ENCODE measurements at regions not wholly inside any gene's neighbourhood (a gene's known extent, or its start where the extent isn't known, plus 50 kb on each side); places are given as distances from the start of the nearest gene placed in this dataset.

DNA sequence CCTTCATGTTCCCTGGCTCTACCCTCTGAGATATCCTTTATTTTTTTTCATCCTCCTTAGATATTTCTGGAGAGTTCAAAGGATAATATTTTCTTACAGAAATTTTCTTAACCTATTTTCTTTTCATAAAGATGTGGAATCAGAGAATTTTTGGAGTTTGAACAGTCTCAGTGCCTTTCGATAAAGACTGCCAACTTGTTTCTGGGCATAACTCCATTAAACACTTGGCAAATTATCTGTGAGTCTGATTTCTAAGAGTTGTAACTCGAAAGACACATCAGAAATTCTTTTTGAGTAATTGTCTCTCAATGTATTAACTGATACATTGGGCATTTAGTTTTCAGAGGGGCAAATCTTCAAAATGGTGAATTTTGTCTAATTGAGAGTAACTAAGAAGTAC, 1255.6 kb downstream of the NCAM2 start:
- TF ChIP-seq, protein P1, sequence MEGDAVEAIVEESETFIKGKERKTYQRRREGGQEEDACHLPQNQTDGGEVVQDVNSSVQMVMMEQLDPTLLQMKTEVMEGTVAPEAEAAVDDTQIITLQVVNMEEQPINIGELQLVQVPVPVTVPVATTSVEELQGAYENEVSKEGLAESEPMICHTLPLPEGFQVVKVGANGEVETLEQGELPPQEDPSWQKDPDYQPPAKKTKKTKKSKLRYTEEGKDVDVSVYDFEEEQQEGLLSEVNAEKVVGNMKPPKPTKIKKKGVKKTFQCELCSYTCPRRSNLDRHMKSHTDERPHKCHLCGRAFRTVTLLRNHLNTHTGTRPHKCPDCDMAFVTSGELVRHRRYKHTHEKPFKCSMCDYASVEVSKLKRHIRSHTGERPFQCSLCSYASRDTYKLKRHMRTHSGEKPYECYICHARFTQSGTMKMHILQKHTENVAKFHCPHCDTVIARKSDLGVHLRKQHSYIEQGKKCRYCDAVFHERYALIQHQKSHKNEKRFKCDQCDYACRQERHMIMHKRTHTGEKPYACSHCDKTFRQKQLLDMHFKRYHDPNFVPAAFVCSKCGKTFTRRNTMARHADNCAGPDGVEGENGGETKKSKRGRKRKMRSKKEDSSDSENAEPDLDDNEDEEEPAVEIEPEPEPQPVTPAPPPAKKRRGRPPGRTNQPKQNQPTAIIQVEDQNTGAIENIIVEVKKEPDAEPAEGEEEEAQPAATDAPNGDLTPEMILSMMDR (IDR thresholded peaks at IDR 0.05), result no peak
- Mint-ChIP-seq H3K4me3 (no peak overlapping the region), H3K4me1 (no peaks in the 10 kb centered on the region)

DNA sequence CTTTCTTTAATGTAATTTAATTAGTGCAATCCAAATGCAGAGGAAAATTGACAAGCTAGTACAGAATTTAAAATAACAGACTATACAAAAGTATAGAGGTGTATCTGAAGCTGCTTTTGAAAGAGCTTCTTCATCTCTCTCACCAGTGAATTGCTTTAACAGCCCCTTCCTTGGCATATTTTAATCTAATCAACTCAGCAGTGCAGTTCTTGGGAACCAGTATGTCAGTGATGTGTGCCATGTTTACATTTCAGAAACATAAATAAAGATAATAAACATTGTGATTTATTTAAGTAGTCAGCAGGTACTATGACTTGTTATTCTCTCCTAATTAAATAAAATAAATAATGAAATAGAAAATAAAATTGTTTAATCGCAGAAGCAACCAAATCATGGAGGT, 1260.6 kb downstream of the NCAM2 start:
- TF ChIP-seq, protein P1 (IDR thresholded peaks at IDR 0.05), result no peak
- no peaks in the 10 kb centered on the region for H3K36me3 Mint-ChIP-seq (ENCODE audit: low read depth)
- no peak overlapping the region for H3K4me3 Mint-ChIP-seq
- DNase-seq, result no peak
- no peaks in the 10 kb centered on the region for H3K4me1 Mint-ChIP-seq
- no peaks in the 10 kb centered on the region for H3K27me3 Mint-ChIP-seq (ENCODE audit: low read depth, poor library complexity)
- no peak overlapping the region for H3K27ac Mint-ChIP-seq
- no peaks in the 10 kb centered on the region for H3K9me3 Mint-ChIP-seq

More for the DNA sequence above, 1255.6 kb downstream of the NCAM2 start:
- Mint-ChIP-seq H3K36me3 (ENCODE audit: low read depth) (no peaks in the 10 kb centered on the region), H3K27ac (no peak overlapping the region), H3K27me3 (ENCODE audit: low read depth, poor library complexity) (no peaks in the 10 kb centered on the region), H3K9me3 (no peaks in the 10 kb centered on the region)
- DNase-seq, result no peak

DNA sequence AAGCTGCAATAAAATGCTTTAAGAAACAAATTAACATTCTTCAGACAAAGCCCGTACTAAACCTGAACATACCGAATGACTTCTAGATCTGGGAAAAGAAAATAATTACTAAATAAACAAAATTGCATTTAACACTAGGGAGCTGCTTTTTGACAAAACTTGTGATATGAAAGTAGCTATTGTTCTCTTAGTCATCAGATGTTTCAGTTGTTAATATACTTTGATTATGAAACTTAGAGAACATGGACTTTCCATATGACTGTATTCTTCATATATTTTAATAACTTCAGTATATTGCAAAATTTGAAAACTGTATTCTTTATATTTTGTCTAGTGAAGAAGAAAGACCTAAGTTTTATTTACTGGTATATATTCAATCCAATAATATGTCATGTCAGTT, 1262.1 kb downstream of the NCAM2 start:
- TF ChIP-seq, protein P1 (IDR thresholded peaks at IDR 0.05), result no peak
- H3K4me1 Mint-ChIP-seq, result no peaks in the 10 kb centered on the region
- H3K27ac Mint-ChIP-seq, result no peak overlapping the region
- no peak overlapping the region for H3K4me3 Mint-ChIP-seq
- H3K36me3 Mint-ChIP-seq (ENCODE audit: low read depth), result no peaks in the 10 kb centered on the region
- no peaks in the 10 kb centered on the region for H3K9me3 Mint-ChIP-seq
- no peaks in the 10 kb centered on the region for H3K27me3 Mint-ChIP-seq (ENCODE audit: low read depth, poor library complexity)
- DNase-seq, result no peak

DNA sequence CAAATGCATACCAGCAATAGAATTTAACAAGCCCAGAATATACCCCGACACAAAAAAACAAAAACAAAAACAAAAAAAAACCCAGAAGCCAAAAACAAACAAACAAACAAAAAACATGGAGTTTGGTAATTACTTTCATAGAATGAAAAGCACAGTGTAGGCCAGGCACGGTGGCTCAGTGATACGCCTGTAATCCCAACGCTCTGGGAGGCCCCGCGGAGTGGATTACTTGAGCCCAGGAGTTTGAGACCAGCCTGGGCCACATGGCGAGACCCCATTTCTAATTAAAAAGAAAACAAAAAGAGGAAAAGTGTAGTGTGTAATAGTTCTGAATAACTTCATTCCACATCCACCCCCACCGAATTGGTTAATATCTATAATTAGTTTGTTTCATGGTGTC, 1265.7 kb downstream of the NCAM2 start:
- Mint-ChIP-seq H3K9me3 (no peaks in the 10 kb centered on the region), H3K27me3 (ENCODE audit: low read depth, poor library complexity) (no peaks in the 10 kb centered on the region), H3K4me3 (no peak overlapping the region), H3K4me1 (no peaks in the 10 kb centered on the region), H3K36me3 (ENCODE audit: low read depth) (no peaks in the 10 kb centered on the region), H3K27ac (no peak overlapping the region)
- TF ChIP-seq, protein P1 (IDR thresholded peaks at IDR 0.05), result no peak
- DNase-seq, result no peak

DNA sequence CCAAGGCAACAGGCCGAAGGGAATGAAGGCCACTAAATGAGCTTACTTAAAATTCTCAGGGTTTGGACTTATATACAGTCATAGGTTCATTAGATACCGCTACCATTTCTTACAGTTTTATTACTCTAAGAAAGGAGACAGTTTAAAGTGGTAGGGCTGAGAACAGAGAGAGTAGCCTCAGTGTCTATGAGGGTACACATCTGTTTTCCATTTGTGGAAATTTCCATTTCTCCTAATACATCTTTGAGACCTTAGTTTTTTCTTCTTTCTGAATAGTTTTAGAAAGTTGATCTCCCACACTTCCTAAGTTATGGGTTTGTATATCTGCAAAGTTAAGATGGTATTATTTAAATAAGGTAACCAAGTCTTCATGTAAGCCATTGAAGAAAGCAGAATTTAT, 1279.1 kb downstream of the NCAM2 start:
- no peak overlapping the region for H3K27ac Mint-ChIP-seq
- H3K27me3 Mint-ChIP-seq (ENCODE audit: low read depth, poor library complexity), result no peaks in the 10 kb centered on the region
- no peak for DNase-seq
- no peaks in the 10 kb centered on the region for H3K36me3 Mint-ChIP-seq (ENCODE audit: low read depth)
- H3K4me3 Mint-ChIP-seq, result no peak overlapping the region
- TF ChIP-seq, protein P1 (IDR thresholded peaks at IDR 0.05), result no peak
- no peaks in the 10 kb centered on the region for H3K4me1 Mint-ChIP-seq
- peaks cover 5% of the 10 kb centered on the region for H3K9me3 Mint-ChIP-seq

DNA sequence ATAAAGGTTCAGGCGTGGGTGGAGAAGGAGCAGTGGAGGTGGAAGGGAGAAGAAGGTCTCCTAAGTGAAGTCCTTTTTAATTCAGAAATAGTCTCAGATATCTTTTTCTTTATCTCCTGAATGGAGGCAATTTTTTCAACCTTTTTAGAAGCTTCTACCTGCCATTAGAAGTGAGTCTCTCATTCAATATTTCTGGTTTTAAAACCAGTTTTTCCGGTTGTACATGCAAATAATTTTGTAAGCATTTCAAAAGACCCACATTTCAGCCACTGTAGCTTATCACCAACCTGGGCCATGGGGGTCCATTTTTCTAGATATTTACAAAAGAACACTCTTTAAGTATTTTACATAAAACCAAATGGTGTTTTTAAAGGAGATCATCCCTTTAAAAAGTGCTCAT, 1280.2 kb downstream of the NCAM2 start:
- H3K4me1 Mint-ChIP-seq, result no peaks in the 10 kb centered on the region
- no peaks in the 10 kb centered on the region for H3K36me3 Mint-ChIP-seq (ENCODE audit: low read depth)
- no peak overlapping the region for H3K27ac Mint-ChIP-seq

More for the DNA sequence above, 1280.2 kb downstream of the NCAM2 start:
- TF ChIP-seq, protein P1 (IDR thresholded peaks at IDR 0.05), result no peak
- DNase-seq, result no peak
- H3K4me3 Mint-ChIP-seq, result no peak overlapping the region
- no peaks in the 10 kb centered on the region for H3K27me3 Mint-ChIP-seq (ENCODE audit: low read depth, poor library complexity)
- H3K9me3 Mint-ChIP-seq, result peaks cover 5% of the 10 kb centered on the region

Data from nephron progenitor cell (in vitro differentiated cells).